Transverse colon (tissue), 4 donors: ENCODE measurements at regions not wholly inside any gene's neighbourhood (a gene's known extent, or its start where the extent isn't known, plus 50 kb on each side); places are given as distances from the start of the nearest gene placed in this dataset.

Experiments
- DNase-seq: peaks from one replicate; pipeline ENCODE4 v3.0.0-alpha.2; 2019
- H3K27ac ChIP-seq, 4 donors: fragments of 200-600 bp; sonication (generic); 2 replicates each; pipeline ENCODE4 v1.5.1; 2016 to 2018; ENCODE audit warnings: inconsistent platforms in 4 of 4
- H3K27me3 ChIP-seq: fragments of 200-600 bp; sonication (generic); 2 replicates; pipeline ENCODE4 v1.5.1; 2017; ENCODE audit warnings: inconsistent platforms
- H3K36me3 ChIP-seq, 4 donors: fragments of 200-600 bp; sonication (generic); 2 replicates each; pipeline ENCODE4 v1.5.1; 2017 to 2019; ENCODE audit warnings: inconsistent platforms in 4 of 4
- H3K4me1 ChIP-seq, 4 donors: fragments of 200-600 bp; sonication (generic); 2 replicates each; pipeline ENCODE4 v1.5.1; 2017 to 2020; ENCODE audit warnings: inconsistent platforms in 4 of 4
- H3K4me3 ChIP-seq, 4 donors: fragments of 200-600 bp; sonication (generic); 1 replicate in 1 of 4; 2 replicates in 3 of 4; pipeline versions ENCODE4 v1.5.1 to v1.6.1; 2017 to 2019; ENCODE audit warnings: inconsistent platforms in 4 of 4
- H3K9me3 ChIP-seq, 2 donors: fragments of 200-600 bp; sonication (generic); 2 replicates each; pipeline ENCODE4 v1.5.1; 2017 to 2019; ENCODE audit warnings: inconsistent platforms in 2 of 2
- CTCF ChIP-seq, 5 experiments: fragments of 200-600 bp in 3 of 5; fragments of 450-650 bp in 2 of 5; sonication (generic) in 3 of 5; IDR thresholded peaks; 1 replicate in 2 of 5; 2 replicates in 3 of 5; pipeline ENCODE4 v1.5.1; 2016 to 2017; ENCODE audit warnings: antibody characterized with exemption in 5 of 5, inconsistent platforms in 3 of 5, mild to moderate bottlenecking in 2 of 5, moderate library complexity in 1 of 5
- EP300 ChIP-seq: sonication (generic); formaldehyde crosslinking; IDR thresholded peaks from one replicate; pipeline ENCODE4 v1.6.1; 2017; ENCODE audit warnings: antibody characterized with exemption, low read depth
- POLR2A ChIP-seq: fragments of 450-650 bp; IDR thresholded peaks from one replicate; pipeline ENCODE4 v1.6.1; 2016; ENCODE audit warnings: antibody characterized with exemption, mild to moderate bottlenecking, moderate library complexity
- POLR2AphosphoS5 ChIP-seq, 3 donors: sonication (generic); formaldehyde crosslinking; IDR thresholded peaks; one replicate each; pipeline ENCODE4 v1.6.1; 2016; ENCODE audit warnings: antibody characterized with exemption in 3 of 3
- WGBS, 2 donors: methylation state at CpG; one replicate each; pipeline ENCODE4 v1.1.5; 2018; ENCODE audit warnings: low coverage in 1 of 2; 5-methylcytosine and 5-hydroxymethylcytosine counted together
- in situ Hi-C, 4 donors: fragments of 200-750 bp; cut with MboI; loops; one replicate each; pipeline versions ENCODE4 v1.15.0 to v1.15.1; 2017; ENCODE audit warnings: low sequenced_read_pairs in 3 of 4, low pct_ligation_motif_present in 1 of 4, low pct_unique_long_range_greater_than_20kb in 1 of 4
- intact Hi-C: fragments of 100-400 bp; cut with DNase I; formaldehyde crosslinking; loops from one replicate; pipeline ENCODE4 v1.15.1; 2023; ENCODE audit warnings: low total_unique reads

- in situ Hi-C loops: no loop called here
- TF ChIP-seq EP300: no peak
- no peak for TF ChIP-seq POLR2AphosphoS5 (IDR thresholded peaks at IDR 0.05)
- TF ChIP-seq CTCF (IDR thresholded peaks at IDR 0.05): no peak
- no peak for TF ChIP-seq POLR2A
- DNase-seq: no peak
- no peaks in the 10 kb centered on the region for H3K27me3 ChIP-seq
- intact Hi-C loops: no loop called here
- 66 to 69% methylated on average over 4 of the region's 4 CpGs for WGBS, 2 donors
- H3K27ac ChIP-seq: no peak overlapping the region
- H3K4me1 ChIP-seq: no peaks in the 10 kb centered on the region
- no peaks in the 10 kb centered on the region for H3K36me3 ChIP-seq
- H3K9me3 ChIP-seq: no peaks in the 10 kb centered on the region
- no peak overlapping the region for H3K4me3 ChIP-seq
Observed at GRCh38 chr6:114576330-114576729, 233.5 kb upstream of the HS3ST5 start.

- Histone ChIP-seq H3K4me1 (no peaks in the 10 kb centered on the region), H3K27ac (no peak overlapping the region), H3K27me3 (no peaks in the 10 kb centered on the region), H3K36me3 (no peaks in the 10 kb centered on the region), H3K9me3 (no peaks in the 10 kb centered on the region), H3K4me3 (no peak overlapping the region)
- intact Hi-C loops: no loop called here
- WGBS, 2 donors: 55 to 71% methylated on average over 3 of the region's 3 CpGs
- in situ Hi-C loops: no loop called here
- no peak for DNase-seq
- no peak for TF ChIP-seq POLR2A
- TF ChIP-seq EP300: no peak
- no peak for TF ChIP-seq CTCF (IDR thresholded peaks at IDR 0.05)
- no peak for TF ChIP-seq POLR2AphosphoS5 (IDR thresholded peaks at IDR 0.05)
Observed at GRCh38 chr6:114569669-114570068, 226.8 kb upstream of the HS3ST5 start.

- WGBS, 2 donors: 71 to 78% methylated on average over 7 to 9 of the region's 9 CpGs
- H3K27ac ChIP-seq: no peak overlapping the region
- intact Hi-C loops (no loop called here), in situ Hi-C loops (no loop called here)
- no peak for DNase-seq
- H3K27me3 ChIP-seq: no peaks in the 10 kb centered on the region
- H3K9me3 ChIP-seq: no peaks in the 10 kb centered on the region
- H3K4me1 ChIP-seq: no peaks in the 10 kb centered on the region
- H3K36me3 ChIP-seq: no peaks in the 10 kb centered on the region
- H3K4me3 ChIP-seq: no peak overlapping the region
- TF ChIP-seq CTCF (IDR thresholded peaks at IDR 0.05) (no peak), EP300 (no peak), POLR2A (no peak), POLR2AphosphoS5 (IDR thresholded peaks at IDR 0.05) (no peak)
Observed at GRCh38 chr6:114564302-114564933, 221.6 kb upstream of the HS3ST5 start.

GRCh38 chr6:114559419-114559818, 216.6 kb upstream of the HS3ST5 start:
- H3K27ac ChIP-seq: no peak overlapping the region
- intact Hi-C loops: no loop called here
- no peak overlapping the region for H3K4me3 ChIP-seq
- WGBS, 2 donors: 30 to 34% methylated on average over 1 of the region's 1 CpG
- TF ChIP-seq EP300: no peak
- no peak for TF ChIP-seq POLR2AphosphoS5 (IDR thresholded peaks at IDR 0.05)
- no peak for TF ChIP-seq CTCF (IDR thresholded peaks at IDR 0.05)
- no peaks in the 10 kb centered on the region for H3K9me3 ChIP-seq
- DNase-seq: no peak
- H3K27me3 ChIP-seq: no peaks in the 10 kb centered on the region
- no peaks in the 10 kb centered on the region for H3K4me1 ChIP-seq
- in situ Hi-C loops: no loop called here
- no peaks in the 10 kb centered on the region for H3K36me3 ChIP-seq
